Hepatocyte (in vitro differentiated cells): ENCODE measurements at regions not wholly inside any gene's neighbourhood (a gene's known extent, or its start where the extent isn't known, plus 50 kb on each side); places are given as distances from the start of the nearest gene placed in this dataset.

ENCODE experiments used
- EZH2 ChIP-seq: fragments of 200-600 bp; sonication (generic); IDR thresholded peaks from 2 replicates; pipeline ENCODE4 v1.6.1; 2016; ENCODE audit warnings: antibody characterized with exemption, mild to moderate bottlenecking, borderline replicate concordance
- TF ChIP-seq, protein P1 (sequence below): fragments of 200-600 bp; sonication (generic); IDR thresholded peaks from 2 replicates; pipeline ENCODE4 v1.5.1; 2016; ENCODE audit warnings: antibody characterized with exemption, mild to moderate bottlenecking; ENCODE audit not compliant: poor library complexity

- no peak for TF ChIP-seq EZH2
- TF ChIP-seq, protein P1, sequence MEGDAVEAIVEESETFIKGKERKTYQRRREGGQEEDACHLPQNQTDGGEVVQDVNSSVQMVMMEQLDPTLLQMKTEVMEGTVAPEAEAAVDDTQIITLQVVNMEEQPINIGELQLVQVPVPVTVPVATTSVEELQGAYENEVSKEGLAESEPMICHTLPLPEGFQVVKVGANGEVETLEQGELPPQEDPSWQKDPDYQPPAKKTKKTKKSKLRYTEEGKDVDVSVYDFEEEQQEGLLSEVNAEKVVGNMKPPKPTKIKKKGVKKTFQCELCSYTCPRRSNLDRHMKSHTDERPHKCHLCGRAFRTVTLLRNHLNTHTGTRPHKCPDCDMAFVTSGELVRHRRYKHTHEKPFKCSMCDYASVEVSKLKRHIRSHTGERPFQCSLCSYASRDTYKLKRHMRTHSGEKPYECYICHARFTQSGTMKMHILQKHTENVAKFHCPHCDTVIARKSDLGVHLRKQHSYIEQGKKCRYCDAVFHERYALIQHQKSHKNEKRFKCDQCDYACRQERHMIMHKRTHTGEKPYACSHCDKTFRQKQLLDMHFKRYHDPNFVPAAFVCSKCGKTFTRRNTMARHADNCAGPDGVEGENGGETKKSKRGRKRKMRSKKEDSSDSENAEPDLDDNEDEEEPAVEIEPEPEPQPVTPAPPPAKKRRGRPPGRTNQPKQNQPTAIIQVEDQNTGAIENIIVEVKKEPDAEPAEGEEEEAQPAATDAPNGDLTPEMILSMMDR = no peak
Measured at GRCh38 chr1:5720484-5720883, 271.7 kb downstream of the NPHP4 start.
